ENCODE measurements at regions not wholly inside any gene's neighbourhood (a gene's known extent, or its start where the extent isn't known, plus 50 kb on each side); places are given as distances from the start of the nearest gene placed in this dataset.
"Not testable (repeated sequence)": the region's sequence is repeated elsewhere in the genome, so short reads cannot be mapped to it uniquely, and the experiment has no call there.

DNA sequence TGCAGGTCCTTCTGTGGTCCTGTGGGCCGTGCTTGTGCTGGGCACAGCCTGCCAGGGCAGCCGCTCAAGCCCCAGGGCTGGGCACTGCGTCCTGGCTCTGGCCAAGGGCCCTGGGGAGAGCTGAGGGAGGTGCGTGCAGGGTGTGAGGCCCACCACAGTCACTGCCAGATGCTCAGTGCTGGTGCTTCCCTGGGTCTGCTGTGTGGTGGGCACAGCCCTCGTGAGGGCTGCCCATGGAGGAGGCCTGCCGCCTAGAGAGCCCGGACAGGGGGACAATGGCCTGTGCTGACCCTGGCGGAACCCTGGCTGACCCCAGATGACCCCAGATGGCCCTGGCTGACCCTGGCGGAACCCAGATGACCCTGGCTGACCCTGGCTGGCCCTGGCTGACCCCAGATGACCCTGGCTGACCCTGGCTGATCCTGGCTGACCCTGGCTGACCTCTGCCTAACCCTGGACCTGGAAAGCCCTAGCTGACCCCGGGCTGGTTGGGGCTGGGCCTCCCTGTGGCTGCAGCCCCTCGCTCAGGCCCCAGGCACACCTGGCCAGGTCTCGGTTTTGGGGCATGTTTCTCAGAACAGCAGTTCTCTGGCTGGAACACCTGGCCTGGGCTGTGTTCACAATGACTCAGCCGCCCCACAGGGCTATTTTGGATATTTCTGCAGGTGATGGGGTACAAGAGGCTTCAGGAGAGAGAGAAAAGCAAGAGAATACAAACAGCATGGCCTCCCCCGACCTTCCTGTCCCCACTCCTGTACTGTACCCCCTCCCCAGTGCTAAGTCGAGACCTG, 55.4 kb downstream of the TMEM121 start:
- no peak overlapping the region for H3K27ac ChIP-seq
- no peak overlapping the region for H3K4me3 ChIP-seq
- H3K36me3 ChIP-seq: no peaks in the 10 kb centered on the region
- no peak for TF ChIP-seq CTCF (IDR thresholded peaks at IDR 0.05; ENCODE audit: low read depth, low read length)
- DNase-seq (ENCODE audit: low read depth in 1 of 2, low spot score in 1 of 2): no peak
- no peaks in the 10 kb centered on the region for H3K4me1 ChIP-seq (ENCODE audit: low read depth)
- no peaks in the 10 kb centered on the region for H3K27me3 ChIP-seq
- H3K9me3 ChIP-seq (ENCODE audit: low read depth): no peaks in the 10 kb centered on the region

- Histone ChIP-seq H3K27ac (no peak overlapping the region), H3K4me1 (ENCODE audit: low read depth) (no peaks in the 10 kb centered on the region), H3K27me3 (no peaks in the 10 kb centered on the region), H3K9me3 (ENCODE audit: low read depth) (no peaks in the 10 kb centered on the region), H3K36me3 (no peaks in the 10 kb centered on the region), H3K4me3 (no peak overlapping the region)
- DNase-seq (ENCODE audit: low read depth in 1 of 2, low spot score in 1 of 2): no peak
- TF ChIP-seq CTCF (IDR thresholded peaks at IDR 0.05; ENCODE audit: low read depth, low read length): no peak
Measured at GRCh38 chr14:105582639-105583038, 56.3 kb downstream of the TMEM121 start.

DNA sequence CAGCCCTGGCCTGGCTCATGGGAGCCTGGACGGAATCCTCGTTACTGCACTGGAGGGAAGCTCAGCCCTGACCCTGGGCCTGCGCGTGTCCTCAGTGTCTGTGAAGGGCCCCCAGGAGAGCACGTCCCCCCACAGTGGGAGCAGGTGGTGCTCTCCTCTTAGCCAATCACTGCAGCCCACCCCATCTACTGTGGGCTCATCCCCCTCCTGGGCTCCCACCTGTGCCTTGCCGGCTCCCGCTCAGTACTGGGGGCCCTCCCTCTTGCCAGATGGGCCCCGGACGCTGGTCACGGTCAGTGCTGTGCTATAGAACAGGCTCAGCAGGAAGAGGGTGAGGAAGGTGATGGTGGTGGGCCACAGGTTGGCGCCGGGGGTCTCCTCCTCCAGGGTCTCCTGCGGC, 57.5 kb downstream of the TMEM121 start:
- H3K9me3 ChIP-seq (ENCODE audit: low read depth); H3K27ac ChIP-seq; H3K4me1 ChIP-seq (ENCODE audit: low read depth); H3K36me3 ChIP-seq; H3K4me3 ChIP-seq; DNase-seq (ENCODE audit: low read depth in 1 of 2, low spot score in 1 of 2); H3K27me3 ChIP-seq: not testable (repeated sequence)

GRCh38 chr14:105585290-105585689, 58.9 kb downstream of the TMEM121 start:
- not testable (repeated sequence) for H3K9me3 ChIP-seq (ENCODE audit: low read depth); H3K4me1 ChIP-seq (ENCODE audit: low read depth); H3K36me3 ChIP-seq; H3K27me3 ChIP-seq; DNase-seq (ENCODE audit: low read depth in 1 of 2, low spot score in 1 of 2); H3K27ac ChIP-seq; H3K4me3 ChIP-seq

GRCh38 chr14:105585722-105586121, 59.3 kb downstream of the TMEM121 start:
- H3K27ac ChIP-seq; DNase-seq (ENCODE audit: low read depth in 1 of 2, low spot score in 1 of 2); H3K4me1 ChIP-seq (ENCODE audit: low read depth); H3K9me3 ChIP-seq (ENCODE audit: low read depth); H3K27me3 ChIP-seq; H3K4me3 ChIP-seq; H3K36me3 ChIP-seq: not testable (repeated sequence)

- not testable (repeated sequence) for H3K36me3 ChIP-seq; H3K4me3 ChIP-seq; H3K27ac ChIP-seq; H3K4me1 ChIP-seq (ENCODE audit: low read depth); DNase-seq (ENCODE audit: low read depth in 1 of 2, low spot score in 1 of 2); H3K27me3 ChIP-seq; H3K9me3 ChIP-seq (ENCODE audit: low read depth)
Measured at GRCh38 chr14:105586144-105586872, 59.9 kb downstream of the TMEM121 start.

DNA sequence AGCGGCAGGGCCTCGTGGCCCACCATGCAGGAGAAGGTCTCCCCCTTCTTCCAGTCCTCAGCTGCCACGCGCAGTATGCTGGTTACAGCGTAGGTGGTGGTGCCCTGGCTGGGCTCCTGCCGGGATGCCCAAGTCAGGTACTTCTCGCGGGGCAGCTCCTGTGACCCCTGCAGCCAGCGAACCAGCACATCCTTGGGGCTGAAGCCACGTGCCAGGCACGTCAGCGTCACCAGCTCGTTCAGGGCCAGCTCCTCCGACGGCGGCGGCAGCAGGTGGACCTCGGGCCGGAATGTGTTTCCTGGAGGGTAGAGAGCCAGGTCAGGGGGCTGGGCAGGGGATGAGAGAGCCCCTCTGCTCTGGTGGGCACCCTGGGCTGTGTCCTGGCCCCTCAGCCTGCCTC, 60.7 kb downstream of the TMEM121 start:
- not testable (repeated sequence) for H3K9me3 ChIP-seq (ENCODE audit: low read depth); H3K4me1 ChIP-seq (ENCODE audit: low read depth); H3K36me3 ChIP-seq; H3K27ac ChIP-seq; H3K27me3 ChIP-seq; DNase-seq (ENCODE audit: low read depth in 1 of 2, low spot score in 1 of 2); H3K4me3 ChIP-seq

DNA sequence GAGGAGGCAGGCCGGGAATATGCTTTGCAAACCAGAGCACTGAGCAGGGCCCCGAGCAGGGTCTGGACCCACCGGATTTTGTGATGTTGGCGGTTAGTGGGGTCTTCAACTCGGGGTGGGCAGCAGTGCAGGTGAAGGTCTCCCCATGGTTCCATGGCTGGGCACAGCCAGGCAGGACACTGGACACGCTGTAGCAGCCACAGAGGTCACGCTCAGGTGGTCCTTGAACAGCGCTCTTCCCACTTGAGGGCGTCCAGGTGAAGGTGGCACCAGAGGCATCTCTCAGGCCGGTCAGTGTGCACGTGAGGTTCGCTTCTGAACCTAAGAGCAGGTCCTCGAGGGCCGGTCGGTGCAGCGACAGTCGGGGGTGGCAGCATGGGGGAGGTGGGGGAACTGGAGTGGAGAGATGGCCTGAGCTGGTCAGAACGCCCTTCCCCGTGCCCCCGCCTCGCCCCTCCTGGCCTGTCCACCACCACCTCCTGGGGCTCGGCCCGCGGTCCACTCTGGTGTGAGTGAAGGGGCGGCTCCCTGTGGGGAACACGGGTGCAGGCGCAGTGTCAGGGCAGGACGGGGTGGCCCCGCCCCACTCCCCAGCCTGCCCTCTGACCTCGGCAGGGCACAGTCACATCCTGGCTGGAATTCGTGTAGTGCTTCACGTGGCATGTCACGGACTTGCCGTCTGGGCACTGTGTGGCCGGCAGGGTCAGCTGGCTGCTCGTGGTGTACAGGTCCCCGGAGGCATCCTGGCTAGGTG, 61.3 kb downstream of the TMEM121 start:
- not testable (repeated sequence) for H3K27ac ChIP-seq; H3K4me1 ChIP-seq (ENCODE audit: low read depth); H3K27me3 ChIP-seq; H3K4me3 ChIP-seq; H3K9me3 ChIP-seq (ENCODE audit: low read depth); DNase-seq (ENCODE audit: low read depth in 1 of 2, low spot score in 1 of 2); H3K36me3 ChIP-seq
